ENCODE measurements at regions not wholly inside any gene's neighbourhood (a gene's known extent, or its start where the extent isn't known, plus 50 kb on each side); places are given as distances from the start of the nearest gene placed in this dataset.

DNA sequence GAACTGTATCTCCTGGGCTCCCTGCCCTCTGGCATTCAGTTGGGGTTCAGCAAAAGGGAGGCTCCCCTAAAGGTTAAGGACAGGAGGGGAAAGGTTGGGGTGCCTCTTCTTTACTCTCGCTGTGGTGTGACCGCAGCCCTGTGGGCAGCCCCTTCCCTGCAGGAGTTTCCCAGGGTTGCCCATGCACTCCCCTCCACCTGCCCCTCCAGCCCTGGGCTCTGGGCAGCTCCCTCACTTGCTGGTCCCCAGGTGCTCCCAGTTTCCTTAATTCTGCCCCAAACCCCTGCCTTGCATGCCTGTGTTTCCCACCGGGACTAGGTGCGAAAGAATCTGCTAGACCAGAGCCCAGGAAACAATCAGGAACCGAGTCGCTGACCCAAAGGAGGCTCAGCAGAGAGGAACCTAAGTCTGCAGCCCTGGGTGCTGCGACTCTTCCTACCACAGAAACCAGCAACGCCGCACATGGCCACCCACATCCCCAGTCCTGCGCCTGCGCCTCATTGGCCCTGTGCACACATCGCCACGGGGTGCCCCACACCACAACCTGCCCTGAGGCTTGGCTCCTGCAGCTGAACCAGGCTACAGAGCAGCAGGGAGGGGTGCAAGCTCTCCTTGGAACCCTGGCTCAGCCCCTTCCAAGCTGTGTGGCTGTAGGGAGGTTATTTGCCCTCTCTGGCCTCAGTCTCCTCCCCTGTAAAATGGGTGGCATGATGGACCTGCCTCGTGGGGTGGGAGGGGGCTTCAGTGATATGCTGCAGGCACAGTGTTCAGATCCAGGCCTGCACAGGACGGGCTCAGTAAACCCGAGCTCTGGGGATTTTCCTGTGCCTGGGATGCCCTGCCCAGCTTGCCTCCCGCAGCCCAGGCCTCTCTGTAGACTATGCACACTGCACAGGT, 487.6 kb downstream of the PREX1 start:
- TF ChIP-seq, protein P1, sequence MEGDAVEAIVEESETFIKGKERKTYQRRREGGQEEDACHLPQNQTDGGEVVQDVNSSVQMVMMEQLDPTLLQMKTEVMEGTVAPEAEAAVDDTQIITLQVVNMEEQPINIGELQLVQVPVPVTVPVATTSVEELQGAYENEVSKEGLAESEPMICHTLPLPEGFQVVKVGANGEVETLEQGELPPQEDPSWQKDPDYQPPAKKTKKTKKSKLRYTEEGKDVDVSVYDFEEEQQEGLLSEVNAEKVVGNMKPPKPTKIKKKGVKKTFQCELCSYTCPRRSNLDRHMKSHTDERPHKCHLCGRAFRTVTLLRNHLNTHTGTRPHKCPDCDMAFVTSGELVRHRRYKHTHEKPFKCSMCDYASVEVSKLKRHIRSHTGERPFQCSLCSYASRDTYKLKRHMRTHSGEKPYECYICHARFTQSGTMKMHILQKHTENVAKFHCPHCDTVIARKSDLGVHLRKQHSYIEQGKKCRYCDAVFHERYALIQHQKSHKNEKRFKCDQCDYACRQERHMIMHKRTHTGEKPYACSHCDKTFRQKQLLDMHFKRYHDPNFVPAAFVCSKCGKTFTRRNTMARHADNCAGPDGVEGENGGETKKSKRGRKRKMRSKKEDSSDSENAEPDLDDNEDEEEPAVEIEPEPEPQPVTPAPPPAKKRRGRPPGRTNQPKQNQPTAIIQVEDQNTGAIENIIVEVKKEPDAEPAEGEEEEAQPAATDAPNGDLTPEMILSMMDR (conservative IDR thresholded peaks at IDR 0.05 in 1 of 2, IDR thresholded peaks at IDR 0.05 in 1 of 2; ENCODE audit: extremely low read depth in 1 of 2, insufficient read depth in 1 of 2, low read depth in 1 of 2, low read length in 2 of 2): no peak
- no peak for TF ChIP-seq EZH2 (IDR thresholded peaks at IDR 0.05; ENCODE audit: borderline replicate concordance, low read length)

Data from mammary epithelial cell (primary cell).